Ovary (tissue), 3 donors: ENCODE measurements at regions not wholly inside any gene's neighbourhood (a gene's known extent, or its start where the extent isn't known, plus 50 kb on each side); places are given as distances from the start of the nearest gene placed in this dataset.

Source experiments
- POLR2A ChIP-seq: fragments of 450-650 bp; IDR thresholded peaks from one replicate; pipeline ENCODE4 v1.6.1; 2017; ENCODE audit warnings: antibody characterized with exemption, mild to moderate bottlenecking, moderate library complexity
- TF ChIP-seq, protein P1 (sequence below), 3 donors: fragments of 450-650 bp in 2 of 3; fragments of 200-600 bp in 1 of 3; IDR thresholded peaks; one replicate each; pipeline versions ENCODE4 v1.5.1 to v1.8.0; 2016 to 2022; ENCODE audit warnings: antibody characterized with exemption in 3 of 3, mild to moderate bottlenecking in 1 of 3
- donor health status: DM: no; HTN: no; CAD: no.

GRCh38 chr20:47429409-47429808, 72.3 kb upstream of the NCOA3 start:
- TF ChIP-seq, protein P1, sequence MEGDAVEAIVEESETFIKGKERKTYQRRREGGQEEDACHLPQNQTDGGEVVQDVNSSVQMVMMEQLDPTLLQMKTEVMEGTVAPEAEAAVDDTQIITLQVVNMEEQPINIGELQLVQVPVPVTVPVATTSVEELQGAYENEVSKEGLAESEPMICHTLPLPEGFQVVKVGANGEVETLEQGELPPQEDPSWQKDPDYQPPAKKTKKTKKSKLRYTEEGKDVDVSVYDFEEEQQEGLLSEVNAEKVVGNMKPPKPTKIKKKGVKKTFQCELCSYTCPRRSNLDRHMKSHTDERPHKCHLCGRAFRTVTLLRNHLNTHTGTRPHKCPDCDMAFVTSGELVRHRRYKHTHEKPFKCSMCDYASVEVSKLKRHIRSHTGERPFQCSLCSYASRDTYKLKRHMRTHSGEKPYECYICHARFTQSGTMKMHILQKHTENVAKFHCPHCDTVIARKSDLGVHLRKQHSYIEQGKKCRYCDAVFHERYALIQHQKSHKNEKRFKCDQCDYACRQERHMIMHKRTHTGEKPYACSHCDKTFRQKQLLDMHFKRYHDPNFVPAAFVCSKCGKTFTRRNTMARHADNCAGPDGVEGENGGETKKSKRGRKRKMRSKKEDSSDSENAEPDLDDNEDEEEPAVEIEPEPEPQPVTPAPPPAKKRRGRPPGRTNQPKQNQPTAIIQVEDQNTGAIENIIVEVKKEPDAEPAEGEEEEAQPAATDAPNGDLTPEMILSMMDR (IDR thresholded peaks at IDR 0.05) = no peak
- no peak for TF ChIP-seq POLR2A
